Hepatocyte (in vitro differentiated cells): ENCODE measurements at regions not wholly inside any gene's neighbourhood (a gene's known extent, or its start where the extent isn't known, plus 50 kb on each side); places are given as distances from the start of the nearest gene placed in this dataset.
A peak's percentile ranks its signal among the peaks of the same experiment; 100 is the strongest.
"Not testable (repeated sequence)": the region's sequence is repeated elsewhere in the genome, so short reads cannot be mapped to it uniquely, and the experiment has no call there.

Source experiments
- CTCF ChIP-seq: fragments of 200-600 bp; sonication (generic); IDR thresholded peaks from 2 replicates; pipeline ENCODE4 v1.5.1; 2016; ENCODE audit warnings: antibody characterized with exemption, mild to moderate bottlenecking; ENCODE audit not compliant: poor library complexity
- EZH2 ChIP-seq: fragments of 200-600 bp; sonication (generic); IDR thresholded peaks from 2 replicates; pipeline ENCODE4 v1.6.1; 2016; ENCODE audit warnings: antibody characterized with exemption, mild to moderate bottlenecking, borderline replicate concordance

GRCh38 chr22:22321743-22322611 lies 77.4 kb downstream of the VPREB1 start:
- peak; percentile 62 for TF ChIP-seq CTCF
- not testable (repeated sequence) for TF ChIP-seq EZH2
